Left renal cortex interstitium (tissue), 4 donors: ENCODE measurements at regions not wholly inside any gene's neighbourhood (a gene's known extent, or its start where the extent isn't known, plus 50 kb on each side); places are given as distances from the start of the nearest gene placed in this dataset.

Experiments
- DNase-seq, 4 donors: peaks; one replicate each; pipeline ENCODE4 v3.0.0-alpha.2; 2013; ENCODE audit warnings: low read depth in 4 of 4, low spot score in 2 of 4, missing footprints in 1 of 4

DNA sequence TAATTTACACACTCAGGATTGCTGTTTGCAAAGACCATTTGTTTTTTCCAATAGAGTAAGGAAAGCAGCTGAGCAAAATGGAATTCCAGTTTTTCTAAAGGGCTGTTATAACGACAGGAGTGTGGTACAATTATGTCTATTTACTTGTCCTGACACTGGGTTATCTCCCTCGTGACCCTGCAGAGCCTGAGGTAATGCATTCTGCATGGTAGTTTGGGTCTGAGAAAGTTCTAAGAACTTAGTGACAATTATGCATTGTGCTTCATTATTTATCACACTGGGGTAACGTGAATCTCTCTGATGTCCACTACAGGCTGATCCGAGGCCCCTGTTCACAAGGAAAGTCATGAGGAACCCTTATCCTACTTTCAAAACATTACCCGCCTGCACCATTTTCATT is 50.7 kb upstream of the EDNRB start:
- no peak for DNase-seq
